ENCODE measurements at regions not wholly inside any gene's neighbourhood (a gene's known extent, or its start where the extent isn't known, plus 50 kb on each side); places are given as distances from the start of the nearest gene placed in this dataset.
"Not testable (repeated sequence)": the region's sequence is repeated elsewhere in the genome, so short reads cannot be mapped to it uniquely, and the experiment has no call there.

GRCh38 chr3:115248274-115248673, 101.2 kb upstream of the ZBTB20 start:
- CTCF ChIA-PET = interaction anchor here (0.6 kb wide), 1 partner anchor 281 kb away, joined by 3 read pairs; no protein-coding TSS in a partner anchor
- POLR2A ChIA-PET = no interaction called here

DNA sequence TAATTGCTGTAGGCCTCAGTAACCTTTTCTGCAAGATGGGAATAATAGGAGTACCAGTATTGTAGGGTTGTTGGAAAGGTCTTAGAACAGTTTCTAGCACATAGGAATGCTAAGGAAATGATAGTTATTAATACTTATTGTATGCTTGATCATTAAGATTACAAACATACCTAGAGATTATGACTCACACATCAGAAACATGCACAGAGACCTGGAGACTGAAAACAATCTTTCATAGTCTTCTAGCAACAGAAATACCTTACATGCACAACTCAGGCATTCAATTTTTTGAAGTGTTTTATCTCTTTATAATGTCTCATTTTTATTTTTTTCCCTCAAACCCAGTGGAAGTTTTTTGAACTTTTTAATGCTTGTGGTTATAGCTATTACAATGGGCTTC, 104.4 kb upstream of the ZBTB20 start:
- ChIA-PET POLR2A (no interaction called here), CTCF (no interaction called here)

DNA sequence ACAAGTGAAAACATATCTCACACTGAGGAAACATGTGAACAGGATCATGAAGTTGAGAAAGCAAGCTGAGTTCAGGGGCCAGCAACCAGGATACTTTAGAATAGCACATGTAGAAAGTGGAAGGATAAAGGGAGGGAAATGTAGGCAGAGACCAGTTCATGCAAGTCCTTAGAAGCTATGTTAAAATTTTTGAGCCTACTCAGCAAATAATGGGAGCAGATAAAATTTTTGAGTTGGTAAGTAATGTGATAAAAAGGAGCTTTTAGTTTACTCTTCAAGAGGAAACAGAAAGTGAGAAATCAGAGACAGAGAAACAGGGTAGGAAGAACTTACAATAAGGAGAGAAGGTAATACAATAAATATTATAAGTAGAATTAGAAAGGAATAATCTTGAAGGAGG, 105.6 kb upstream of the ZBTB20 start:
- ChIA-PET POLR2A (no interaction called here), CTCF (no interaction called here)

GRCh38 chr3:115254492-115255196, 107.6 kb upstream of the ZBTB20 start:
- ChIA-PET CTCF (no interaction called here), POLR2A (no interaction called here)

DNA sequence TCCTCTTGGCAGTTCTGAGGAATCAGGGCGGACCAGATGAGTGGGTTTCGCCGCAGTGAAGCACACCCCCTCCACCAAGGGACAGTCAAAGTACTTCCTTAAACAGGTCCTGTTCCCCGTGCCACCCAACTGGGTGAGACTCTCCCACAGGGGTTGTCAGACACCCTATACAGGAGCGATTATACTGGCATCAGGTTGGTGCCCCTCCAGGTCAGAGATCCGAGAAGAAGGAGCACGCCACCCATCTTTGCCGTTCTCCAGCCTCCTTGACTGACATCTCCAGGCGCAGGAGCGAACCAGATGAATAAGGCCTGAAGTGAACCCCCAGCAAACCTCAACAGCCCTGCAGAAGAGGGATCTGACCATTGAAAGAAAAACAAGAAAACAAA, 108.1 kb upstream of the ZBTB20 start:
- ChIA-PET POLR2A (no interaction called here), CTCF (no interaction called here)

- POLR2A ChIA-PET = no interaction called here
- CTCF ChIA-PET = no interaction called here
Measured at GRCh38 chr3:115270849-115271248, 123.8 kb upstream of the ZBTB20 start.

DNA sequence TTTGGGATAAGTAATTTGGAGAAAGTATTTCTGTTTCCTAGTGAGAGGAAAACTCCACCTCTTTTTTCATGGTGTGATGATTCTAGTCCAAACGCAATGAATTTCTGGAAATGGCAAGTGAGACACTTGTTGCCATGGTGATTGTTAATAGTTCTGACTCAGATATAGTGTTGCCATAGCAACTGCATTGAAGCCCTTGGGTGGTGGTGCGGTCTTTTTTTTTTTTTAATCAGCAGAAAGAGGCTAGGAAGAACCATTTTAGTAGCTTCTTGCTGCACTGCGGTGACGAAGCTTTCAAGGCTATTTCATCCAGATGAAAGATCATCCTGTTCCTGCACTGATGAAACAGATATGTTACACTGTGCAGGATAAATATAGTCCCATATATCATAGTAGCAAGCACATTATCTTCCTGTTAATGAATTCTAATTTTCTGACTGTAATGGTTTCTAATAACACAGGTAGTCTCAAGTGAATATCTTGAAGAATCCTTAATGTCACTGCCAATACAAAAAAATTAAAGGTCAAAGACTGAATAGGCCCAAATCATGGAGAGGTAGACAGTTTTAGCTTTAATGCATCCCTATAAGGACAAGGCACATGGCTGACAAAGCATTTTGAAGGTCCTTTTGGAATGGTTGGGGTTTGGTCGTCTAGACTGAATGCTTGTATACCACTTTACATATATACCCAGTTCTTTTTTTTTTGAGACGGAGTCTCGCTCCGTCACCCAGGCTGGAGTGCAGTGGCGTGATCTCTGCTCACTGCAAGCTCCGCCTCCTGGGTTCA, 125.1 kb upstream of the ZBTB20 start:
- POLR2A ChIA-PET = no interaction called here
- CTCF ChIA-PET = no interaction called here

- ChIA-PET POLR2A (interaction anchor here (0.6 kb wide), 1 partner anchor 130 kb away, joined by 3 read pairs; no protein-coding TSS in a partner anchor), CTCF (no interaction called here)
Measured at GRCh38 chr3:115275896-115276295, 128.8 kb upstream of the ZBTB20 start.

- ChIA-PET CTCF (no interaction called here), POLR2A (no interaction called here)
Measured at GRCh38 chr3:115279939-115280338, 132.9 kb upstream of the ZBTB20 start.

GRCh38 chr3:115280506-115280905, 133.4 kb upstream of the ZBTB20 start:
- ChIA-PET POLR2A (no interaction called here), CTCF (no interaction called here)

- CTCF ChIA-PET = no interaction called here
- POLR2A ChIA-PET = no interaction called here
Measured at GRCh38 chr3:115281697-115282675, 134.9 kb upstream of the ZBTB20 start.

- CTCF ChIA-PET = no interaction called here
- POLR2A ChIA-PET = no interaction called here
Measured at GRCh38 chr3:115284980-115285379, 137.9 kb upstream of the ZBTB20 start.

- ChIA-PET CTCF (no interaction called here), POLR2A (no interaction called here)
Measured at GRCh38 chr3:115286529-115287197, 139.6 kb upstream of the ZBTB20 start.

DNA sequence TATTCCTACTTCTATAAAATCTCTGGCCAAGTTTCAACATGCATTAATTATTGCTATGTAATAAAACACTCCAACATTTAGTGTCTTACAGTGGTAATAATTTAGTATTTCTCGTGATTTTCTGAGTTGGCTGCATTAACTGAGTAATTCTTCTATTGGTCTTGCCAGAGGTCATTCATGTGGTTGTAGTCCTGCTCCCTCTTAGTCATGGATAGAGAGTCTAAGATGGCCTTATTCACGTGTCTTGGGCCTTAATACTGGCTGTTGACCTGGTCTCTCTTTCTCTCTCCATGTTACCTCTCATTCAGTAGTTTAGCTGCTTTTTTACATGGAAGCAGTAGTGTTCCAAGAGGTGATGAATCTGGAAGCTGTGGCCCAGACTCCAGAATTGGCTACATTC, 140.1 kb upstream of the ZBTB20 start:
- ChIA-PET POLR2A (no interaction called here), CTCF (no interaction called here)

- ChIA-PET CTCF (no interaction called here), POLR2A (no interaction called here)
Measured at GRCh38 chr3:115292131-115292530, 145.0 kb upstream of the ZBTB20 start.

DNA sequence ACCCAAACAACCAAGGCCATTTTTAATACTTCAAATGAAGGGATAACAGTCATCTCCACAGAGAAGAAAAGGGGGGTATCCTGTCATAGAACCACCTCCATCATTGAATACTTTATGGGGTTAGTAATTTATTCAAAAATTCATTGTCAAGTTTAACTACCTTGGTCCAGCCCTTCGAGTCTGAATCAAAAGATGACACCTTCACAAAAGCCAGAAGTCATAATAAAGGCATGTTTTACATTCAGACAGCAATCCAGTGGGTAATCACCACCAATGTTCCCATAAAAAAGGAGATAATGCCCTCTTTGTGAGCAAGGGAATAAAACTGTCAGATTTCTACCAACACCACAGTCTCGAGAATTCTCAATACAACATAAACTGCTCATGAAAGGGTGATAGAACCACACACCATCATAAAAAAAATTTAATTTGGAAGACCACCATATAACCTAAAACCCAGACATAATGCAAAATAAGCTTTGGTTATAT, 145.6 kb upstream of the ZBTB20 start:
- CTCF ChIA-PET = no interaction called here

GRCh38 chr3:115293321-115293720, 146.2 kb upstream of the ZBTB20 start:
- POLR2A ChIA-PET = no interaction called here
- CTCF ChIA-PET = no interaction called here

More for the DNA sequence above, 145.6 kb upstream of the ZBTB20 start:
- POLR2A ChIA-PET = no interaction called here

GRCh38 chr3:115301364-115301860, 154.3 kb upstream of the ZBTB20 start:
- POLR2A ChIA-PET = no interaction called here
- CTCF ChIA-PET = no interaction called here

- POLR2A ChIA-PET, CTCF ChIA-PET: not testable (repeated sequence)
Measured at GRCh38 chr3:115317953-115318352, 170.9 kb upstream of the ZBTB20 start.

DNA sequence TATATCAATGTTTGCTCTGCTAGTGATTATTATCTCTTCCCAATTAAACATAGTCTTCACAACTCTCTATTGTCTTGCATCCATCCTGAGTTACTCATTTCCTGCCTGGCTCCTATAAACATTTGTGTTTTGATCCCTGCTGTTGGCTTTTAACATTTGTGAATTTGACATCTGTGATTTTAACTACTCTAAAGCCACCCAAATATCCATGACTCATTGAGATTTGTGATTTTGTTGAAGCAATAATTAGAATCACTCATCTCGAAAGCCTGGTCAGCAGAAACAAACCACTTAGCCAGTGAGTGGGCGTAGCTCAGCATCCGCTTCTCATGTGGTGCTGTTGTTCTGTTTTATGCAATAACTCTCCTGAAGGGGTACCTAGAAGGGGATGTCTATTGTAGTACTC, 174.3 kb upstream of the ZBTB20 start:
- CTCF ChIA-PET = no interaction called here

More for the DNA sequence above, 174.3 kb upstream of the ZBTB20 start:
- POLR2A ChIA-PET = no interaction called here

Data from activated CD8-positive, alpha-beta memory T cell treated with anti-CD3 and anti-CD28 coated beads for 36 hours (primary cell).